ENCODE measurements at regions not wholly inside any gene's neighbourhood (a gene's known extent, or its start where the extent isn't known, plus 50 kb on each side); places are given as distances from the start of the nearest gene placed in this dataset.

DNA sequence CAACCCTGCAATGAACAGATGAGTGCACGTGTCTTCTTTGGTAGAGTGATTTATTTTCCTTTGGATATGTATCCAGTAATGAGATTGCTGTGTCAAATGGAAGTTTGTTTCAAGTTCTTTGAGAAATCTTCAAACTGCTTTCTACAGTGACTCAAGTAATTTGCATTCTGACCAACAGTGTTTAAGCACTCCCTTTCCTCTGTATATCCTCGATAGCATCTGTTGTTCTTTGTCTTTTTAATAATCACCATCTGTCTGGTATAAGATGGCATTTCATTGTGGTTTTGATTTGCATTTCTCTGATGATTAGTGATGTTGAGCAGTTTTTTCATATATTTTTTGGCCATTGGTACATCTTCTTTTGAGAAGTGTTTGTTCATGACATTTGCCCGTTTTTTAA lies 1608.3 kb upstream of the ZEB2 start:
- TF ChIP-seq CTCF (conservative IDR thresholded peaks at IDR 0.05; ENCODE audit: low read depth, low read length) (no peak), EZH2 (IDR thresholded peaks at IDR 0.05; ENCODE audit: borderline replicate concordance, low read depth, low read length, poor library complexity, severe bottlenecking) (no peak)
